H1 (cell line): ENCODE measurements at regions not wholly inside any gene's neighbourhood (a gene's known extent, or its start where the extent isn't known, plus 50 kb on each side); places are given as distances from the start of the nearest gene placed in this dataset.

Source experiments
- CTCF ChIA-PET: fragments of 300-600 bp; sonication (Branson Sonifier 250); formaldehyde crosslinking; loops from one replicate; lab custom pipeline; 2021; ENCODE audit not compliant: partially characterized antibody; lab: Charles Lee
- POLR2A ChIA-PET: fragments of 300-600 bp; sonication (Branson Sonifier 250); formaldehyde crosslinking; loops from one replicate; lab custom pipeline; 2021; ENCODE audit warnings: inconsistent platforms; ENCODE audit not compliant: partially characterized antibody; lab: Charles Lee
- DNase-seq, 2 experiments: peaks; one replicate each; pipeline versions ENCODE4 v3.0.0 to v3.0.0-alpha.2; 2010 to 2022; ENCODE audit warnings: low spot score in 2 of 2, low read depth in 1 of 2, mixed read lengths in 1 of 2
- FAIRE-seq: peaks from 2 replicates; lab custom pipeline; 2011; peaks lifted over from hg19 to GRCh38; lab: Jason Lieb, UNC
- H2AFZ ChIP-seq: 2 replicates; pipeline ENCODE4 v1.8.1; 2012; ENCODE audit warnings: low read length, inconsistent platforms
- H2AK5ac ChIP-seq: 2 replicates; pipeline ENCODE4 v1.6.1; 2013; ENCODE audit warnings: low read depth, low read length
- H2BK120ac ChIP-seq: replicated peaks from 2 replicates; pipeline ENCODE3; 2013; ENCODE audit warnings: low read depth, low read length, inconsistent platforms
- H2BK12ac ChIP-seq: 2 replicates; pipeline ENCODE4 v1.6.1; 2013; ENCODE audit warnings: low read depth, low read length
- H2BK15ac ChIP-seq: 2 replicates; pipeline ENCODE4 v1.6.1; 2013; ENCODE audit warnings: low read length
- H2BK20ac ChIP-seq: 2 replicates; pipeline ENCODE4 v1.6.1; 2013; ENCODE audit warnings: low read length
- H2BK5ac ChIP-seq: 2 replicates; pipeline ENCODE4 v1.6.1; 2013; ENCODE audit warnings: low read depth, low read length
- H3K14ac ChIP-seq: 2 replicates; pipeline ENCODE4 v1.6.1; 2013; ENCODE audit warnings: inconsistent platforms; ENCODE audit not compliant: insufficient read length
- H3K18ac ChIP-seq: 2 replicates; pipeline ENCODE4 v1.6.1; 2013; ENCODE audit warnings: low read length; ENCODE audit errors: extremely low read depth
- H3K23ac ChIP-seq: 2 replicates; pipeline ENCODE4 v1.6.1; 2013; ENCODE audit warnings: inconsistent platforms; ENCODE audit not compliant: insufficient read length
- H3K23me2 ChIP-seq: 2 replicates; pipeline ENCODE4 v1.6.1; 2013; ENCODE audit warnings: low read depth, low read length
- H3K27ac ChIP-seq: 2 replicates; pipeline ENCODE4 v1.6.1; 2011; ENCODE audit warnings: low read depth, low read length, inconsistent platforms
- H3K27me3 ChIP-seq, 4 experiments: replicated peaks in 1 of 4; 1 replicate in 1 of 4; 2 replicates in 3 of 4; pipeline versions ENCODE4 v1.6.1 to v1.8.1; 2011 to 2013; ENCODE audit warnings: low read length in 3 of 4, mild to moderate bottlenecking in 3 of 4, inconsistent platforms in 2 of 4, mixed read lengths in 2 of 4, moderate library complexity in 1 of 4; ENCODE audit not compliant: control insufficient read depth in 3 of 4, insufficient read depth in 3 of 4; ENCODE audit errors: extremely low read depth in 1 of 4
- H3K36me3 ChIP-seq, 4 experiments: 2 replicates each; pipeline versions ENCODE4 v1.6.1 to v1.8.1; 2011 to 2013; ENCODE audit warnings: mild to moderate bottlenecking in 4 of 4, low read length in 3 of 4, moderate library complexity in 2 of 4, control low read depth in 1 of 4, inconsistent platforms in 1 of 4; ENCODE audit not compliant: insufficient read depth in 4 of 4, control insufficient read depth in 2 of 4
- H3K4ac ChIP-seq: replicated peaks from 2 replicates; pipeline ENCODE3; 2013; ENCODE audit warnings: low read length, low read depth, mixed read lengths, inconsistent platforms; ENCODE audit not compliant: insufficient read length
- H3K4me1 ChIP-seq, 4 experiments: replicated peaks in 1 of 4; 1 replicate in 1 of 4; 2 replicates in 3 of 4; pipeline versions ENCODE4 v1.6.1 to v1.8.1; 2011 to 2013; ENCODE audit warnings: low read length in 3 of 4, inconsistent platforms in 2 of 4, mixed read lengths in 1 of 4; ENCODE audit not compliant: insufficient read depth in 4 of 4, control insufficient read depth in 3 of 4
- H3K4me2 ChIP-seq, 2 experiments: 2 replicates each; pipeline versions ENCODE4 v1.6.1 to v1.8.1; 2011 to 2013; ENCODE audit warnings: low read depth in 2 of 2, low read length in 2 of 2, control low read depth in 1 of 2, inconsistent platforms in 1 of 2, mild to moderate bottlenecking in 1 of 2; ENCODE audit not compliant: insufficient read depth in 1 of 2
- H3K4me3 ChIP-seq, 4 experiments: fragments of 200-600, 300-600 bp in 1 of 4; sonication (generic), shearing (Covaris generic), sonication (Bioruptor Twin) in 1 of 4; 2 replicates each; pipeline versions ENCODE4 v1.5.1 to v1.8.1; 2011 to 2016; ENCODE audit warnings: low read length in 4 of 4, low read depth in 3 of 4, control low read depth in 2 of 4, inconsistent platforms in 2 of 4, mild to moderate bottlenecking in 2 of 4, mixed read lengths in 1 of 4, moderate library complexity in 1 of 4; ENCODE audit not compliant: insufficient read depth in 2 of 4; ENCODE audit errors: extremely low read depth in 1 of 4
- H3K56ac ChIP-seq: replicated peaks from 2 replicates; pipeline ENCODE3; 2013; ENCODE audit warnings: low read depth, mild to moderate bottlenecking, mixed read lengths, low read length, inconsistent platforms; ENCODE audit not compliant: insufficient read length
- H3K79me1 ChIP-seq: 2 replicates; pipeline ENCODE4 v1.6.1; 2013; ENCODE audit warnings: low read depth, low read length, control low read depth
- H3K79me2 ChIP-seq, 2 experiments: 2 replicates each; pipeline versions ENCODE4 v1.6.1 to v1.8.1; 2012 to 2013; ENCODE audit warnings: low read length in 2 of 2, mild to moderate bottlenecking in 2 of 2, inconsistent platforms in 1 of 2; ENCODE audit not compliant: insufficient read depth in 2 of 2, control insufficient read depth in 1 of 2
- H3K9ac ChIP-seq, 4 experiments: replicated peaks in 1 of 4; 1 replicate in 1 of 4; 2 replicates in 3 of 4; pipeline versions ENCODE4 v1.6.1 to v1.8.1; 2011 to 2013; ENCODE audit warnings: low read depth in 3 of 4, low read length in 3 of 4, control low read depth in 2 of 4, mild to moderate bottlenecking in 2 of 4, moderate library complexity in 2 of 4, inconsistent platforms in 1 of 4; ENCODE audit errors: extremely low read depth in 1 of 4
- H3K9me3 ChIP-seq, 2 experiments: 2 replicates each; pipeline versions ENCODE4 v1.6.1 to v1.8.1; 2012 to 2013; ENCODE audit warnings: mild to moderate bottlenecking in 2 of 2, moderate library complexity in 2 of 2, control low read depth in 1 of 2, inconsistent platforms in 1 of 2, low read depth in 1 of 2, low read length in 1 of 2, mixed read lengths in 1 of 2; ENCODE audit not compliant: insufficient read depth in 2 of 2
- H4K20me1 ChIP-seq, 2 experiments: replicated peaks in 1 of 2; 2 replicates each; pipeline versions ENCODE3 to v1.8.1; 2011 to 2013; ENCODE audit warnings: inconsistent platforms in 2 of 2, low read length in 2 of 2, mild to moderate bottlenecking in 1 of 2; ENCODE audit not compliant: insufficient read depth in 2 of 2, control insufficient read depth in 1 of 2
- H4K5ac ChIP-seq: 2 replicates; pipeline ENCODE4 v1.6.1; 2013; ENCODE audit warnings: low read length, low read depth, mixed read lengths, inconsistent platforms; ENCODE audit not compliant: insufficient read length
- H4K8ac ChIP-seq: 2 replicates; pipeline ENCODE4 v1.8.0; 2013; ENCODE audit warnings: mild to moderate bottlenecking, moderate library complexity, low read length, inconsistent platforms; ENCODE audit not compliant: insufficient read depth; ENCODE audit errors: extremely low read depth
- H4K91ac ChIP-seq: replicated peaks from 2 replicates; pipeline ENCODE3; 2013; ENCODE audit warnings: low read length, mixed read lengths, inconsistent platforms; ENCODE audit not compliant: insufficient read length
- BRCA1 ChIP-seq: IDR thresholded peaks from 2 replicates; pipeline ENCODE4 v1.6.1; 2012; ENCODE audit warnings: low read depth, low read length, improper control_type of control experiment
- CBX5 ChIP-seq: fragments of 300-800, 300-1000 bp; sonication (generic); IDR thresholded peaks from 2 replicates; pipeline ENCODE4 v1.7.1; 2016; ENCODE audit warnings: antibody characterized with exemption, low read length, low read depth
- HDAC2 ChIP-seq, 2 experiments: fragments of 300-600 bp in 1 of 2; sonication (generic) in 1 of 2; IDR thresholded peaks; 2 replicates each; pipeline ENCODE4 v1.6.1; 2011 to 2012; ENCODE audit warnings: low read depth in 2 of 2, low read length in 2 of 2, mild to moderate bottlenecking in 2 of 2, moderate library complexity in 2 of 2, borderline replicate concordance in 1 of 2, inconsistent platforms in 1 of 2
- POLR2AphosphoS5 ChIP-seq: IDR thresholded peaks from 2 replicates; pipeline ENCODE4 v1.6.1; 2011; ENCODE audit warnings: low read depth, low read length
- RAD21 ChIP-seq, 2 experiments: IDR thresholded peaks in 1 of 2; conservative IDR thresholded peaks in 1 of 2; 2 replicates each; pipeline ENCODE4 v1.6.1; 2011; ENCODE audit warnings: low read depth in 2 of 2, low read length in 2 of 2, improper control_type of control experiment in 1 of 2, inconsistent platforms in 1 of 2, mild to moderate bottlenecking in 1 of 2, moderate library complexity in 1 of 2
- WGBS, 2 experiments: shearing (Covaris generic) in 1 of 2; methylation state at CpG; one replicate each; pipeline versions ENCODE4 v1.1.6 to v1.1.7; 2013 to 2015; ENCODE audit warnings: low lambda C conversion rate in 2 of 2, mixed read lengths in 2 of 2, inconsistent platforms in 1 of 2, low coverage in 1 of 2, missing lambda C conversion rate in 1 of 2; ENCODE audit not compliant: insufficient replicate concordance in 2 of 2, insufficient coverage in 1 of 2, insufficient read length in 1 of 2; ENCODE audit errors: extremely low coverage in 1 of 2, missing lambda C conversion rate in 1 of 2; 5-methylcytosine and 5-hydroxymethylcytosine counted together

GRCh38 chr10:2627969-2628368 lies 439.4 kb upstream of the PFKP start:
- H2BK120ac ChIP-seq: no peak overlapping the region
- FAIRE-seq: no peak
- H2BK15ac ChIP-seq: no peak overlapping the region
- no peak overlapping the region; the same call in 1 of the 2 replicates for H2BK12ac ChIP-seq
- WGBS, 2 experiments: 38% methylated on average over 1 of the region's 1 CpG; no CpG with 5 or more reads in 1 of the 2 experiments
- CTCF ChIA-PET: interaction anchor here (3.9 kb wide), 1 partner anchor 9 kb away, joined by 20 read pairs; no protein-coding TSS in a partner anchor
- H3K18ac ChIP-seq: no peak overlapping the region
- no peaks in the 10 kb centered on the region for H4K20me1 ChIP-seq
- H3K56ac ChIP-seq: no peak overlapping the region
- H4K5ac ChIP-seq: no peak overlapping the region
- TF ChIP-seq HDAC2 (IDR thresholded peaks at IDR 0.05; ENCODE audit: borderline replicate concordance in 1 of 2, low read depth in 2 of 2, low read length in 2 of 2): no peak
- no peak for TF ChIP-seq POLR2AphosphoS5
- no peak for TF ChIP-seq CBX5
- TF ChIP-seq RAD21 (IDR thresholded peaks at IDR 0.05 in 1 of 2, conservative IDR thresholded peaks at IDR 0.05 in 1 of 2; ENCODE audit: low read depth in 2 of 2, low read length in 2 of 2): no peak
- peak; percentile 88 for TF ChIP-seq BRCA1
- no peak overlapping the region for H3K14ac ChIP-seq
- H2AK5ac ChIP-seq: no peak overlapping the region; the same call in 1 of the 2 replicates
- H3K27me3 ChIP-seq: no peaks in the 10 kb centered on the region; a peak in 1 of 7 replicates
- H3K9ac ChIP-seq: no peak overlapping the region
- no peak overlapping the region for H4K8ac ChIP-seq
- H4K91ac ChIP-seq: no peak overlapping the region
- H3K4ac ChIP-seq: no peak overlapping the region
- no peak overlapping the region for H3K27ac ChIP-seq
- H3K23me2 ChIP-seq: no peaks in the 10 kb centered on the region
- no peaks in the 10 kb centered on the region for H3K36me3 ChIP-seq
- no peak overlapping the region for H3K4me3 ChIP-seq
- no peaks in the 10 kb centered on the region for H3K79me1 ChIP-seq
- H3K79me2 ChIP-seq: no peaks in the 10 kb centered on the region
- peaks cover 0 to 8% (median 2%) of the 10 kb centered on the region in 4 experiments; a peak in 3 of 7 replicates for H3K4me1 ChIP-seq
- no peak for DNase-seq
- no peak overlapping the region for H2AFZ ChIP-seq
- no peaks in the 10 kb centered on the region for H3K9me3 ChIP-seq
- no peak overlapping the region for H2BK20ac ChIP-seq
- POLR2A ChIA-PET: no interaction called here
- H3K4me2 ChIP-seq: no peak overlapping the region
- H2BK5ac ChIP-seq: no peak overlapping the region
- no peak overlapping the region for H3K23ac ChIP-seq
